CD4-positive, alpha-beta memory T cell (primary cell): ENCODE measurements at regions not wholly inside any gene's neighbourhood (a gene's known extent, or its start where the extent isn't known, plus 50 kb on each side); places are given as distances from the start of the nearest gene placed in this dataset.

Experiments used
- CTCF ChIA-PET: fragments of 350-600 bp; sonication (Branson Sonifier 250); formaldehyde crosslinking; loops from one replicate; lab custom pipeline; 2021; ENCODE audit warnings: inconsistent platforms; ENCODE audit not compliant: partially characterized antibody; lab: Charles Lee
- POLR2A ChIA-PET: fragments of 350-600 bp; sonication (Branson Sonifier 250); formaldehyde crosslinking; loops from one replicate; lab custom pipeline; 2021; ENCODE audit not compliant: partially characterized antibody; lab: Charles Lee
- DNase-seq, 5 donors: peaks; one replicate each; pipeline versions ENCODE4 v3.0.0 to v3.0.0-alpha.2; 2020 to 2022; ENCODE audit warnings: mixed read lengths in 1 of 5
- H3K27ac ChIP-seq: one replicate; pipeline ENCODE4 v1.7.0; 2013; ENCODE audit warnings: low read depth, low read length
- H3K27me3 ChIP-seq: 2 replicates; pipeline ENCODE4 v1.7.0; 2013; ENCODE audit warnings: mild to moderate bottlenecking, low read length, moderate library complexity; ENCODE audit not compliant: insufficient read depth
- H3K36me3 ChIP-seq: 2 replicates; pipeline ENCODE4 v1.7.0; 2013; ENCODE audit warnings: mild to moderate bottlenecking, low read length, moderate library complexity; ENCODE audit not compliant: insufficient read depth
- H3K4me1 ChIP-seq: 2 replicates; pipeline ENCODE4 v1.7.0; 2013; ENCODE audit warnings: mild to moderate bottlenecking, low read length, moderate library complexity; ENCODE audit not compliant: insufficient read depth
- H3K4me3 ChIP-seq, 2 donors: one replicate each; pipeline ENCODE4 v1.7.0; 2013; ENCODE audit warnings: low read length in 2 of 2, mild to moderate bottlenecking in 1 of 2
- H3K9me3 ChIP-seq, 2 donors: one replicate each; pipeline ENCODE4 v1.7.0; 2013; ENCODE audit warnings: low read length in 2 of 2, control low read depth in 1 of 2; ENCODE audit not compliant: control insufficient read depth in 1 of 2
- H3K27ac Mint-ChIP-seq, 7 donors: one replicate each; pipeline ENCODE4 v1.8.0; 2020 to 2021; ENCODE audit warnings: mixed read lengths in 7 of 7, mild to moderate bottlenecking in 6 of 7, inconsistent platforms in 3 of 7, moderate library complexity in 3 of 7
- H3K27me3 Mint-ChIP-seq, 2 donors: one replicate each; pipeline ENCODE4 v1.8.0; 2020 to 2021; ENCODE audit warnings: mixed read lengths in 2 of 2
- H3K36me3 Mint-ChIP-seq, 2 donors: one replicate each; pipeline ENCODE4 v1.8.0; 2020 to 2021; ENCODE audit warnings: mixed read lengths in 2 of 2, inconsistent platforms in 1 of 2, mild to moderate bottlenecking in 1 of 2
- H3K4me1 Mint-ChIP-seq, 4 donors: one replicate each; pipeline ENCODE4 v1.8.0; 2020 to 2021; ENCODE audit warnings: mixed read lengths in 4 of 4, mild to moderate bottlenecking in 1 of 4
- H3K4me3 Mint-ChIP-seq, 8 donors: one replicate each; pipeline ENCODE4 v1.8.0; 2020 to 2021; ENCODE audit warnings: mixed read lengths in 8 of 8, mild to moderate bottlenecking in 7 of 8, moderate library complexity in 6 of 8, inconsistent platforms in 3 of 8
- H3K9me3 Mint-ChIP-seq, 8 donors: one replicate each; pipeline ENCODE4 v1.8.0; 2020 to 2021; ENCODE audit warnings: mixed read lengths in 8 of 8, mild to moderate bottlenecking in 5 of 8, inconsistent platforms in 3 of 8, moderate library complexity in 1 of 8
- intact Hi-C: fragments of 100-400 bp; cut with micrococcal nuclease; formaldehyde crosslinking; loops from one replicate; pipeline ENCODE4 v1.15.1; 2023

DNA sequence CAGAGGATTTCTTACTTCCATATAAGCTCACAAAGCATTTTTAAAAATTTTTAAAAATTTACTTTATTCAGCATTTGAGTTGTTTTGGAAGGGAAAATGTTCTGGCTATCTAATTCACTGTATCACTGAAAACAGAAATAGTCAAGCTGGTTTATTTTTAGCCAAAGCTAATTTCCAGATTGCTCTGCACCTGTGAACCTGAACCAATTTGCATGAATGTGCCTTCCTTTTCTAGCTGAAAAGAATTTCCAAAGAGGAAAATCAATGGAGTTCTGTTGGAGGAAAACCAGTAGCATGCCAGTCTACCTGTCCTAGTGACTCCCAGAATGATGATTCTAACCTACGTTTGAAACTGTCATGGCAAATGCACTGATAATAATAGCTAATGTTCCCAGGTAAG is 134.2 kb upstream of the LIPC start:
- POLR2A ChIA-PET, result no interaction called here
- no peaks in the 10 kb centered on the region for H3K4me1 Mint-ChIP-seq

GRCh38 chr15:58298879-58299850 is 132.6 kb upstream of the LIPC start:
- H3K4me3 Mint-ChIP-seq, result no peak overlapping the region
- no peak overlapping the region for H3K27ac Mint-ChIP-seq
- POLR2A ChIA-PET, result no interaction called here
- Histone ChIP-seq H3K27me3 (no peaks in the 10 kb centered on the region), H3K4me1 (no peaks in the 10 kb centered on the region), H3K36me3 (no peaks in the 10 kb centered on the region), H3K4me3 (no peak overlapping the region), H3K9me3 (no peaks in the 10 kb centered on the region), H3K27ac (no peak overlapping the region)
- no peaks in the 10 kb centered on the region for H3K36me3 Mint-ChIP-seq
- peaks cover 0 to 11% (median 4%) of the 10 kb centered on the region in 8 donors for H3K9me3 Mint-ChIP-seq
- DNase-seq, result no peak
- intact Hi-C loops, result no loop called here
- CTCF ChIA-PET, result no interaction called here
- peaks cover 0 to 9% (median 0%) of the 10 kb centered on the region in 4 donors for H3K4me1 Mint-ChIP-seq
- H3K27me3 Mint-ChIP-seq, result peaks cover 4 to 12% of the 10 kb centered on the region in 2 donors

More for the DNA sequence above, 134.2 kb upstream of the LIPC start:
- CTCF ChIA-PET, result no interaction called here
- Histone ChIP-seq H3K4me3 (no peak overlapping the region), H3K9me3 (no peaks in the 10 kb centered on the region), H3K27ac (no peak overlapping the region), H3K4me1 (no peaks in the 10 kb centered on the region), H3K27me3 (no peaks in the 10 kb centered on the region), H3K36me3 (no peaks in the 10 kb centered on the region)
- H3K9me3 Mint-ChIP-seq, result peaks cover 0 to 11% (median 4%) of the 10 kb centered on the region in 8 donors
- H3K4me3 Mint-ChIP-seq, result no peak overlapping the region
- no peak overlapping the region for H3K27ac Mint-ChIP-seq
- intact Hi-C loops, result no loop called here
- H3K27me3 Mint-ChIP-seq, result peaks cover 2 to 12% of the 10 kb centered on the region in 2 donors
- no peaks in the 10 kb centered on the region for H3K36me3 Mint-ChIP-seq
- no peak for DNase-seq

GRCh38 chr15:58302832-58303231 is 129.0 kb upstream of the LIPC start:
- H3K36me3 ChIP-seq, result no peaks in the 10 kb centered on the region
- no peak overlapping the region for H3K4me3 ChIP-seq
- H3K4me3 Mint-ChIP-seq, result peak overlapping the region in 1 of 8 donors; percentile 8
- H3K36me3 Mint-ChIP-seq, result no peaks in the 10 kb centered on the region
- H3K9me3 ChIP-seq, result no peaks in the 10 kb centered on the region
- POLR2A ChIA-PET, result no interaction called here
- no peaks in the 10 kb centered on the region for H3K4me1 ChIP-seq
- H3K27ac Mint-ChIP-seq, result peak overlapping the region in 1 of 7 donors; percentile 7
- intact Hi-C loops, result no loop called here
- CTCF ChIA-PET, result no interaction called here
- H3K9me3 Mint-ChIP-seq, result no peaks in the 10 kb centered on the region
- H3K27me3 ChIP-seq, result no peaks in the 10 kb centered on the region
- H3K4me1 Mint-ChIP-seq, result peaks cover 0 to 9% (median 1%) of the 10 kb centered on the region in 4 donors
- no peak overlapping the region for H3K27ac ChIP-seq
- no peak for DNase-seq
- H3K27me3 Mint-ChIP-seq, result peaks cover 4 to 9% of the 10 kb centered on the region in 2 donors

GRCh38 chr15:58303236-58303635 is 128.6 kb upstream of the LIPC start:
- Histone ChIP-seq H3K4me3 (no peak overlapping the region), H3K27ac (no peak overlapping the region), H3K9me3 (no peaks in the 10 kb centered on the region), H3K36me3 (no peaks in the 10 kb centered on the region), H3K4me1 (no peaks in the 10 kb centered on the region), H3K27me3 (no peaks in the 10 kb centered on the region)
- Mint-ChIP-seq H3K9me3 (no peaks in the 10 kb centered on the region), H3K4me3 (peak overlapping the region in 2 of 8 donors; percentile 8 to 52), H3K4me1 (peaks cover 0 to 9% (median 1%) of the 10 kb centered on the region in 4 donors), H3K36me3 (no peaks in the 10 kb centered on the region), H3K27ac (no peak overlapping the region), H3K27me3 (peaks cover 4 to 9% of the 10 kb centered on the region in 2 donors)
- intact Hi-C loops, result no loop called here
- POLR2A ChIA-PET, result no interaction called here
- no peak for DNase-seq
- CTCF ChIA-PET, result no interaction called here

DNA sequence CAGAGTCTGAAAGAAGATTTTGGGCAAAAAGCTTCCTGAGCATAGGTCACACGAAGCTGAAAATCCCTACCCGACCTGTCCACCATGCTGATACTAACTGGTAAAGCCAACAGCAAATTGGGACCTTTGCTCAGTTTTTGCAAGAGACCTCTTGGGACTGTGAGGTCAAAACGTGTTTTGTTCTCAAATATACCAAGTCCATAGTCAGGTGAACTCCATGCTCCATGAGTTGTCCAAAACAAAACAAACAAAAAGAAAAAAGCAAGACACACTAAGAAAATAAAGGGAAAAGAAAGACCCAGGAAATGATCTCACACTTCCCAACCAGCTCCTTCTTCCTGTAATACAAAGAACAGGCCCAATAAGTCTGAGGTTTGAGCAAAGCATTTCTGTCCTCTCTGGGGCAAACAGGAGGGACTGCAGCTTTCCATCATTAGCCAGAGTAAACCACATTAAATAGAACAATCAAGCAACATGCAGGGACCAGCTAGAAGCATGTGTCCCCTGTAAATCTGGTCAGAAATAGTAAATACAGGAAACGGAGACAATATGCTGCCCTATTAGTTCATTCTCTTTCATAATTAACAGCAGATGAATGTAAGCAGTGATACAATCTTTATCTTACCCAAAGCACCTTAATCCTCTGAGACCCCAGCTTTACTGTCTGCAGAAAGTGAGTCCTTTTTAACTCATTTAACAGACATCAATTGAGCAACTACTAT is 125.0 kb upstream of the LIPC start:
- CTCF ChIA-PET, result interaction anchor here (0.7 kb wide), 1 partner anchor 35 kb away, joined by 3 read pairs; no protein-coding TSS in a partner anchor
- H3K36me3 ChIP-seq, result no peaks in the 10 kb centered on the region
- H3K27ac Mint-ChIP-seq, result no peak overlapping the region
- POLR2A ChIA-PET, result no interaction called here
- H3K4me1 ChIP-seq, result no peaks in the 10 kb centered on the region
- H3K9me3 Mint-ChIP-seq, result no peaks in the 10 kb centered on the region
- peaks cover 0 to 9% (median 1%) of the 10 kb centered on the region in 4 donors for H3K4me1 Mint-ChIP-seq
- no peaks in the 10 kb centered on the region for H3K27me3 ChIP-seq
- DNase-seq, result no peak
- H3K36me3 Mint-ChIP-seq, result no peaks in the 10 kb centered on the region
- peaks cover 0 to 3% of the 10 kb centered on the region in 2 donors for H3K27me3 Mint-ChIP-seq
- no peak overlapping the region for H3K27ac ChIP-seq
- intact Hi-C loops, result no loop called here
- no peaks in the 10 kb centered on the region for H3K9me3 ChIP-seq
- H3K4me3 Mint-ChIP-seq, result no peak overlapping the region
- H3K4me3 ChIP-seq, result no peak overlapping the region

GRCh38 chr15:58307313-58307961 is 124.4 kb upstream of the LIPC start:
- Mint-ChIP-seq H3K4me1 (peaks cover 0 to 9% (median 1%) of the 10 kb centered on the region in 4 donors), H3K27me3 (peaks cover 0 to 3% of the 10 kb centered on the region in 2 donors)
- POLR2A ChIA-PET, result no interaction called here

More at GRCh38 chr15:58307313-58307961, 124.4 kb upstream of the LIPC start:
- Mint-ChIP-seq H3K9me3 (no peaks in the 10 kb centered on the region), H3K4me3 (no peak overlapping the region), H3K36me3 (no peaks in the 10 kb centered on the region), H3K27ac (no peak overlapping the region)
- H3K4me1 ChIP-seq, result no peaks in the 10 kb centered on the region
- H3K27me3 ChIP-seq, result no peaks in the 10 kb centered on the region
- H3K27ac ChIP-seq, result no peak overlapping the region
- H3K36me3 ChIP-seq, result no peaks in the 10 kb centered on the region
- H3K9me3 ChIP-seq, result no peaks in the 10 kb centered on the region
- CTCF ChIA-PET, result no interaction called here
- intact Hi-C loops, result no loop called here
- DNase-seq, result no peak
- H3K4me3 ChIP-seq, result no peak overlapping the region
